ENCODE measurements at regions not wholly inside any gene's neighbourhood (a gene's known extent, or its start where the extent isn't known, plus 50 kb on each side); places are given as distances from the start of the nearest gene placed in this dataset.

GRCh38 chr11:19474954-19475721 is 234.4 kb upstream of the E2F8 start:
- in situ Hi-C loops (cut with HindIII; ENCODE audit: low pct_unique_long_range_greater_than_20kb, low sequenced_read_pairs) (no loop called here), intact Hi-C loops (cut with micrococcal nuclease; ENCODE audit: unreplicated experiment) (loop anchor here (1.0 kb wide), 1 partner anchor 24 kb away; no protein-coding TSS in a partner anchor)
- no peak overlapping the region for H3K4me3 ChIP-seq (ENCODE audit: low read depth in 2 of 2, low read length in 2 of 2)
- no peaks in the 10 kb centered on the region for H3K36me3 ChIP-seq (ENCODE audit: control insufficient read depth, insufficient read depth, low read length)
- DNase-seq (ENCODE audit: low read depth, low spot score) (no peak), ATAC-seq (no peak)
- no peaks in the 10 kb centered on the region; the same call in 1 of the 2 replicates for H3K4me1 ChIP-seq (ENCODE audit: control insufficient read depth, insufficient read depth, low read length)
- TF ChIP-seq SIN3A (IDR thresholded peaks at IDR 0.05; ENCODE audit: borderline replicate concordance, insufficient read depth, low read depth, low read length) (no peak), TCF7L2 (IDR thresholded peaks at IDR 0.05; ENCODE audit: low read depth, low read length) (no peak), POLR2AphosphoS5 (IDR thresholded peaks at IDR 0.05; ENCODE audit: low read depth, low read length) (no peak), CTCF (IDR thresholded peaks at IDR 0.05) (no peak), REST (IDR thresholded peaks at IDR 0.05; ENCODE audit: insufficient read depth in 1 of 2, low read depth in 2 of 2, low read length in 1 of 2) (no peak)
- H3K9me3 ChIP-seq (ENCODE audit: control insufficient read depth, insufficient read depth, low read depth, low read length), result no peaks in the 10 kb centered on the region
- ChIA-PET CTCF (no interaction called here), POLR2A (no interaction called here)
- H3K27me3 ChIP-seq (ENCODE audit: control insufficient read depth, insufficient read depth, low read length), result peaks cover 26% of the 10 kb centered on the region
- no peak overlapping the region for H3K27ac ChIP-seq (ENCODE audit: low read length)
- BruUV-seq (replicated peaks), result no TSS peak

DNA sequence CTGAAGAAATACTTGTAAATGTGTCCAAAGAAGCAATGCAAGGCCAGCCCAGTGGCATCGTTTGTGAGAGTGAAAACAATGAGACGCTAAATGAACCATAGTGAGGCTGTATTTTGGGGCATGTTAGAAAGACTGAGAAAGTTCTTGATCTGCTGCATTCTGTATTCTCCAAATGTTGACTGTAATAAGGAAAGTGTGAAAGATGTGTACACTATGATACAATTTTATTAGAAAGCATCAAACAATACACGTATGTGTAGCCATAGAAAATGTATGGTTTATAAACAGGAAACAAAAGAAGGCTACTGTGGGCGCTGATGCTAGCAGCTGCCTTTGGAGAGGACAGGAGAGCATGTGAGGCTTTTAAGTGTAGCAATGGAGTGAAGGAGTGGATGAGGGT is 233.5 kb upstream of the E2F8 start:
- H3K4me1 ChIP-seq (ENCODE audit: control insufficient read depth, insufficient read depth, low read length), result no peaks in the 10 kb centered on the region; the same call in 1 of the 2 replicates
- H3K4me3 ChIP-seq (ENCODE audit: low read depth in 2 of 2, low read length in 2 of 2), result no peak overlapping the region
- POLR2A ChIA-PET, result no interaction called here
- H3K27ac ChIP-seq (ENCODE audit: low read length), result no peak overlapping the region
- intact Hi-C loops (cut with micrococcal nuclease; ENCODE audit: unreplicated experiment), result no loop called here
- no peaks in the 10 kb centered on the region for H3K9me3 ChIP-seq (ENCODE audit: control insufficient read depth, insufficient read depth, low read depth, low read length)
- no peak for TF ChIP-seq CTCF (IDR thresholded peaks at IDR 0.05)
- TF ChIP-seq REST (IDR thresholded peaks at IDR 0.05; ENCODE audit: insufficient read depth in 1 of 2, low read depth in 2 of 2, low read length in 1 of 2), result no peak
- TF ChIP-seq POLR2AphosphoS5 (IDR thresholded peaks at IDR 0.05; ENCODE audit: low read depth, low read length), result no peak
- no peak for TF ChIP-seq SIN3A (IDR thresholded peaks at IDR 0.05; ENCODE audit: borderline replicate concordance, insufficient read depth, low read depth, low read length)
- no peak for TF ChIP-seq TCF7L2 (IDR thresholded peaks at IDR 0.05; ENCODE audit: low read depth, low read length)
- peaks cover 19% of the 10 kb centered on the region for H3K27me3 ChIP-seq (ENCODE audit: control insufficient read depth, insufficient read depth, low read length)
- no peak for DNase-seq (ENCODE audit: low read depth, low spot score)
- CTCF ChIA-PET, result no interaction called here
- no peak for ATAC-seq
- no TSS peak for BruUV-seq (replicated peaks)
- in situ Hi-C loops (cut with HindIII; ENCODE audit: low pct_unique_long_range_greater_than_20kb, low sequenced_read_pairs), result no loop called here
- no peaks in the 10 kb centered on the region for H3K36me3 ChIP-seq (ENCODE audit: control insufficient read depth, insufficient read depth, low read length)
